ENCODE measurements at regions not wholly inside any gene's neighbourhood (a gene's known extent, or its start where the extent isn't known, plus 50 kb on each side); places are given as distances from the start of the nearest gene placed in this dataset.
"Not testable (repeated sequence)": the region's sequence is repeated elsewhere in the genome, so short reads cannot be mapped to it uniquely, and the experiment has no call there.

DNA sequence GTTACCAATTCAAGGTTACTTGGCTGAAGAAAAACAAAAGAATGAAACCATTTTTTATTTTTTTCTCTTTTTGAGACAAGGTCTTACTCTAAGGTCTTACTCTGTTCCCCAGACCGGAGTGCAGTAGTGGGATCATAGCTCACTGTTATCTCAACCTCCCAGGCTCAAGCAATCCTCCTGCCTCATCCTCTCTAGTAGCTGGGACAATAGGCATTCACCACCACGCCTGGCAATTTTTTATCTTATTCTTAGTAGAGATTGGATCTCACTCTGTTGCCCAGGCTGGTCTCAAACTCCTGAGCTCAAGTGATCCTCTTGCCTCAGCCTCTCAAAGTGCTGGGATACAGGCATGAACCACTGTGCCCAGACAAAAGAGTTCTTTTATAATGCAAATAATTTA lies 3732.0 kb upstream of the OR11H1 start:
- not testable (repeated sequence) for DNase-seq (ENCODE audit: low spot score)

GRCh38 chr22:11815481-11815880 lies 3712.5 kb upstream of the OR11H1 start:
- not testable (repeated sequence) for DNase-seq (ENCODE audit: low spot score)

DNA sequence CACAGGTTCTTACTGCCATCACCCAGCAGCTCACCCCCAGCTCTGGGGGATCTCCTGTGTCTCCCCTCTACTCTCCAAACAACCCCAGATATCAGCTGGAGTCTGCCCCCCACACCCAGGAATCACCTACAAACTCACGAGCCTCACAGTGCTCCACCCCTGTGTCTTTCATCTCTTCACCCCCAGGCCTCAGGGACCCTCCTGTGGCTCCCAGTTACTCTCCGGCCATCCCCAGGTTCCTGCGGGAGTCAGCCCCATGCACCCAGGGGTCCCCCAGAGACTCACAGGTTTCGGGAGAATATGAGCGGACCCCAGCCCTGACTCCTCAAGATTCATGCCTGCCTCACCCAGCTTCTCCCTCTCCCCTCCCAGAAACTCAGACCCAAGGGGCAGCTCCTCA lies 3709.1 kb upstream of the OR11H1 start:
- DNase-seq (ENCODE audit: low spot score), result not testable (repeated sequence)

DNA sequence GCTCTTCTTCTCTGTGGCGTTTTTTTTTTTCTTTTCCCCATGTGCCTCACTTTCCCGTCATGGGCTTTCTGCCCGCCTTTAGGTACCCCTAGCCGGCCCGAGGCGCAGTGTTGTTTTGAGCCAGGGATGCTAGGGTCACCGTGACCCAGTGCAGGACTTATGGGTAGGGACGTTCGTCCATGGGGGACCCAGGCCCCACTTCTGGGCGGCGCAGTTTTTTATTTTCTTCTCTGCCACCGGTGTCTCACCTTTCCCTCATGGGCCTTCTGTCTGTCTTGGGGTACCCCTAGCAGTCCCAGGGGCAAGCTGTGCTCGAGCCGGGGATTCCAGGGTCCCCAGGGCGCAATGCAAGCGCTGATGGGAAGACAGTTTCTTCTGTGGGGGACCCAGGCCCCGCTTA lies 3705.7 kb upstream of the OR11H1 start:
- not testable (repeated sequence) for DNase-seq (ENCODE audit: low spot score)

GRCh38 chr22:11825009-11825408 lies 3703.0 kb upstream of the OR11H1 start:
- DNase-seq (ENCODE audit: low spot score), result not testable (repeated sequence)

DNA sequence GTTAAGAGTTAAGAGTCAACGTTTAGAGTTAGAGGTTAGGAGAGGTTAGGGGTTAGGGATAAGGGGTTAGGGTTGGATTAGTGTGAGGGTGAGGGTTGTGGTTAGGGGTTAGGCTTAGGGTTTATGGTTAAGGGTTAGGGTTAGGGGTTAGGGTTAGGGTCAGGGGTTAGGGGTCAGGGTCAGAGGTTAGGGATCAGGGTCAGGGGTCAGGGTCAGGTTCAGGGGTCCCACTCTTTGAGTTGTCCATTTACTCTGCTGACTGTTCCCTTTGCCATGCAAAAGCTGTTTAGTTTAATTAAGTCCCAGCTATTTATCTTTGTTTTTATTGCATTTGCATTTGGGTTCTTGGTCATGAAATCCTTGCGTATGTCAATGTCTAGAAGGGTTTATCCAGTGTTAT lies 3702.0 kb upstream of the OR11H1 start:
- DNase-seq (ENCODE audit: low spot score), result not testable (repeated sequence)

DNA sequence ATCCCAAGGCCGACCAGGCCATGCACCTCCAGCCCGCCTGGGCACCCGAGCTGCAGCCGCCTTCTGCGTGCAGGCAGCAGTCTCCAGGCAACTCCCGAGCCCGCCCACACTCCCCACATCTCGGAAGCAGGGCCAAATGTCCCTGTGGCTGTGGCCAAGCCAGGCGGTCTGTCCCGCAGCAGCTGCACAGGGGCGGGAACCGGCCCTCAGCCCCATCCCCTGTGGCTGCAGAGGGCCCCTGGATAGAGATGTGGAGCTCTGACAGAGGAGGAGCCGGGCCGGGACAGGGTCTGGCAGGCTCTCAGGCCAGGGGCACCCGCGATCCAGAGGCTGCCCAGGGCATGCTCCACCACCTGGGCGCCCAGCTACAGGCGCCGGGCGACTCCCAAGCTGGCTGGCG lies 3698.6 kb upstream of the OR11H1 start:
- DNase-seq (ENCODE audit: low spot score), result peak; percentile 1
